HG03575 (cell line): ENCODE measurements at regions not wholly inside any gene's neighbourhood (a gene's known extent, or its start where the extent isn't known, plus 50 kb on each side); places are given as distances from the start of the nearest gene placed in this dataset.

Source experiments
- ATAC-seq: cut with Tn5 transposase; IDR thresholded peaks from one replicate; pipeline ENCODE4 v1.9.1; 2021; ENCODE audit not compliant: unreplicated experiment, insufficient number of reproducible peaks, low FRiP score; ENCODE audit errors: extremely low read depth

- no peak for ATAC-seq
These were observed 54.9 kb upstream of the ABCB5 start for GRCh38 chr7:20560325-20561180.

- no peak for ATAC-seq
These were observed 54.0 kb upstream of the ABCB5 start for GRCh38 chr7:20561466-20561865.

DNA sequence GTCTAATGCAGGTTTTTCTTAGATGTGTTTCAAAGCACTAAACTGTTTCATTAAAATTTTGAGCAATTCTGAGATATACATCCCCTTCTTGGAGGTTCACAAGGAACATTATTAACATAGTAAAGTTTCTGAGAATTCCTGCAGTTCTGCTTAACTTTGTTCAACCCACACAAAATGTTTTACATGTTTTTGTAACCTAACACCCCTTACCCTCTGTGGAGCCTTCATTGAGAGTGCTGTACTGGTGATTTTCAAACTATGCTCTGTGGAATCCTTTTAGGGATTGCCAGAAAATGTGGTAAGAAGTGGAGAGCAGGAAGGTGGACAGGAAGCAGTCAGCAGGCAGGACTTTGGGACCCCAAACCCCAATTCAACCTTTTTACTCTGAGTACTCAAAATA lies 53.6 kb upstream of the ABCB5 start:
- no peak for ATAC-seq

DNA sequence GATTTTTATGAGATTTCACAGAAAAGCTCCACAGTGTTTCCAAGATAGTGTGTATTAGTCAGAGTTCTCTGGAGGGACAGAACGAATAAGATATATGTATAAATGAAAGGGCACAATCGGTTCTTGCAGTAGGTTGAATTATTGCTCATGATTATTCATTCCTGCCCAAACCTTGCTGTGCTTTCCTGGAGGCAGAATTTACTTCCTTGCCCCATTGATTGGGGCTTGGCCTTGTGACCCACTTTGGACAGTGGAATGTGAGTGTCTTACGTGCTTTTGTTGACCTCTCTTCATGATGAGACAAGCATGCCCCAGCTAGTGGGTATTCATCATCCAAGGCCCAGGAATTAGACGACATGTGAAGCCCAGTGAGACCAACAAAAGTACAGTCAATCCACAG lies 53.0 kb upstream of the ABCB5 start:
- ATAC-seq = no peak
